Heart right ventricle (tissue), 16 donors: ENCODE measurements at regions not wholly inside any gene's neighbourhood (a gene's known extent, or its start where the extent isn't known, plus 50 kb on each side); places are given as distances from the start of the nearest gene placed in this dataset.

ENCODE experiments used
- ATAC-seq, 8 donors: fragments of 200-7000 bp; cut with Tn5 transposase; one replicate each; pipeline ENCODE4 v1.9.1; 2020; ENCODE audit warnings: mild to moderate bottlenecking in 8 of 8, moderate library complexity in 8 of 8, moderate number of reproducible peaks in 1 of 8
- DNase-seq, 2 donors: peaks; one replicate each; pipeline ENCODE4 v3.0.0-alpha.2; 2020
- H3K27ac ChIP-seq, 10 donors: fragments of 200-600 bp; sonication (generic) in 2 of 10; one replicate each; pipeline versions ENCODE4 v1.5.0 to v1.8.0; 2020 to 2022; ENCODE audit warnings: mild to moderate bottlenecking in 3 of 10
- H3K27me3 ChIP-seq, 7 donors: fragments of 200-600 bp; one replicate each; pipeline ENCODE4 v1.8.0; 2021 to 2022; ENCODE audit warnings: mild to moderate bottlenecking in 2 of 7
- H3K36me3 ChIP-seq, 9 donors: fragments of 200-600 bp; sonication (generic) in 1 of 9; one replicate each; pipeline versions ENCODE4 v1.5.0 to v1.8.0; 2020 to 2022; ENCODE audit warnings: mild to moderate bottlenecking in 2 of 9
- H3K4me1 ChIP-seq, 9 donors: fragments of 200-600 bp; sonication (generic) in 1 of 9; one replicate each; pipeline versions ENCODE4 v1.5.0 to v1.8.0; 2020 to 2022; ENCODE audit warnings: mild to moderate bottlenecking in 4 of 9
- H3K4me3 ChIP-seq, 10 donors: fragments of 200-600 bp; sonication (generic) in 2 of 10; one replicate each; pipeline versions ENCODE4 v1.5.0 to v1.8.0; 2020 to 2022; ENCODE audit warnings: mild to moderate bottlenecking in 7 of 10, moderate library complexity in 2 of 10
- H3K9me3 ChIP-seq, 11 donors: fragments of 200-600 bp in 10 of 11; sonication (generic) in 2 of 11; one replicate each; pipeline versions ENCODE4 v1.5.0 to v1.8.0; 2013 to 2022; ENCODE audit warnings: mild to moderate bottlenecking in 2 of 11, control low read depth in 1 of 11, moderate library complexity in 1 of 11
- CTCF ChIP-seq, 9 donors: fragments of 200-600 bp; sonication (generic) in 2 of 9; IDR thresholded peaks; one replicate each; pipeline versions ENCODE4 v1.5.0 to v1.8.0; 2021 to 2022; ENCODE audit warnings: antibody characterized with exemption in 9 of 9, mild to moderate bottlenecking in 5 of 9, moderate library complexity in 1 of 9
- WGBS, 2 donors: extraction: QIAGEN DNeasy Blood & Tissue Kit; methylation state at CpG; one replicate each; pipeline ENCODE4 v1.1.7; 2013; ENCODE audit warnings: inconsistent platforms in 1 of 2; 5-methylcytosine and 5-hydroxymethylcytosine counted together
- intact Hi-C, 10 donors: fragments of 100-400 bp; cut with DNase I; formaldehyde crosslinking; loops; one replicate each; pipeline versions ENCODE4 v1.11.1 to v1.14.2; 2022
- donor health status: Arrhythmogenic right ventricular cardiomyopathy.
- donor health status: ischemic (EF 13 %, LVEDD 7.1; RV severe dilation, severe dysfunction).
- donor health status: healthy with polysubstance abuse.
- donor health status: DM: no; HTN: yes; CAD: no.
- donor health status: DM: no; HTN: no; CAD: no.
- donor health status: ischemic (EF 25% LVEDD 6.9; RV normal size, moderate dysfunction).
- donor health status: ischemic (EF 25% LVEDD 5.7; RV mildly dilated, moderate dysfunction).
- donor health status: healthy.
- donor health status: DM: yes; HTN: yes; CAD: no.
- donor health status: Ischemic cardiomyopathy.
- donor health status: ischemic (EF 35%, LVEDD 5.7; RV mildly dilated, moderate dysfunction).
- donor health status: nonischemic (EF 11% LVEDD 7.7; RV severe dilation, severe dysfunction).
- donor health status: DM: yes; HTN: yes; CAD: no.
- donor health status: PGD.
- donor health status: ischemic (EF 29% LVEDD 5.4; RV normal size, mild dysfunction).
- donor health status: nonischemic (EF 23%, LVEDD 6.1; RV moderate dilation, normal function).

- no peaks in the 10 kb centered on the region for H3K4me1 ChIP-seq
- H3K27ac ChIP-seq: no peak overlapping the region
- H3K4me3 ChIP-seq: no peak overlapping the region
- DNase-seq (no peak), ATAC-seq (no peak)
- TF ChIP-seq CTCF (IDR thresholded peaks at IDR 0.05): no peak
- H3K36me3 ChIP-seq: no peaks in the 10 kb centered on the region
- intact Hi-C loops: no loop called here
- WGBS, 2 donors: 71 to 72% methylated on average over 1 of the region's 1 CpG
- H3K9me3 ChIP-seq: no peaks in the 10 kb centered on the region
- H3K27me3 ChIP-seq: no peaks in the 10 kb centered on the region
Observed at GRCh38 chr13:73323615-73324014, 264.8 kb downstream of the KLF5 start.

- 88 to 96% methylated on average over 2 of the region's 2 CpGs for WGBS, 2 donors
- H3K9me3 ChIP-seq: no peaks in the 10 kb centered on the region
- H3K4me3 ChIP-seq: no peak overlapping the region
- H3K36me3 ChIP-seq: no peaks in the 10 kb centered on the region
- TF ChIP-seq CTCF (IDR thresholded peaks at IDR 0.05): no peak
- H3K4me1 ChIP-seq: no peaks in the 10 kb centered on the region
- no peaks in the 10 kb centered on the region for H3K27me3 ChIP-seq
- ATAC-seq (no peak), DNase-seq (no peak)
- no peak overlapping the region for H3K27ac ChIP-seq
- intact Hi-C loops: no loop called here
Observed at GRCh38 chr13:73321043-73321442, 262.2 kb downstream of the KLF5 start.

GRCh38 chr13:73317140-73317539 lies 258.3 kb downstream of the KLF5 start:
- DNase-seq (no peak), ATAC-seq (no peak)
- no peak for TF ChIP-seq CTCF (IDR thresholded peaks at IDR 0.05)
- intact Hi-C loops: no loop called here
- Histone ChIP-seq H3K36me3 (no peaks in the 10 kb centered on the region), H3K4me1 (no peaks in the 10 kb centered on the region), H3K27ac (no peak overlapping the region), H3K4me3 (no peak overlapping the region), H3K9me3 (peaks cover 0 to 31% (median 6%) of the 10 kb centered on the region in 11 donors), H3K27me3 (no peaks in the 10 kb centered on the region)
- WGBS, 2 donors: 95 to 98% methylated on average over 2 of the region's 2 CpGs

- intact Hi-C loops: no loop called here
- TF ChIP-seq CTCF (IDR thresholded peaks at IDR 0.05): no peak
- Histone ChIP-seq H3K4me3 (no peak overlapping the region), H3K9me3 (peaks cover 0 to 34% (median 6%) of the 10 kb centered on the region in 11 donors), H3K4me1 (no peaks in the 10 kb centered on the region), H3K36me3 (no peaks in the 10 kb centered on the region), H3K27me3 (no peaks in the 10 kb centered on the region), H3K27ac (no peak overlapping the region)
- WGBS, 2 donors: 79 to 87% methylated on average over 2 of the region's 2 CpGs
- no peak for ATAC-seq
- no peak for DNase-seq
Observed at GRCh38 chr13:73310366-73310765, 251.6 kb downstream of the KLF5 start.

- no peak for ATAC-seq
Observed at GRCh38 chr13:73307481-73307880, 248.7 kb downstream of the KLF5 start.

More at GRCh38 chr13:73307481-73307880, 248.7 kb downstream of the KLF5 start:
- Histone ChIP-seq H3K27me3 (no peaks in the 10 kb centered on the region), H3K4me3 (no peak overlapping the region), H3K36me3 (no peaks in the 10 kb centered on the region), H3K9me3 (peaks cover 0 to 7% (median 0%) of the 10 kb centered on the region in 11 donors), H3K4me1 (no peaks in the 10 kb centered on the region), H3K27ac (no peak overlapping the region)
- no peak for TF ChIP-seq CTCF (IDR thresholded peaks at IDR 0.05)
- intact Hi-C loops: no loop called here
- DNase-seq: no peak
- WGBS, 2 donors: 80 to 84% methylated on average over 1 of the region's 1 CpG
